DMS 273 (cell line): ENCODE measurements at regions not wholly inside any gene's neighbourhood (a gene's known extent, or its start where the extent isn't known, plus 50 kb on each side); places are given as distances from the start of the nearest gene placed in this dataset.
A peak's percentile ranks its signal among the peaks of the same experiment; 100 is the strongest.

Source experiments
- DNase-seq: peaks from one replicate; lab custom pipeline; 2025; ENCODE audit not compliant: unreplicated experiment; lab: John Stamatoyannopoulos, UW

DNA sequence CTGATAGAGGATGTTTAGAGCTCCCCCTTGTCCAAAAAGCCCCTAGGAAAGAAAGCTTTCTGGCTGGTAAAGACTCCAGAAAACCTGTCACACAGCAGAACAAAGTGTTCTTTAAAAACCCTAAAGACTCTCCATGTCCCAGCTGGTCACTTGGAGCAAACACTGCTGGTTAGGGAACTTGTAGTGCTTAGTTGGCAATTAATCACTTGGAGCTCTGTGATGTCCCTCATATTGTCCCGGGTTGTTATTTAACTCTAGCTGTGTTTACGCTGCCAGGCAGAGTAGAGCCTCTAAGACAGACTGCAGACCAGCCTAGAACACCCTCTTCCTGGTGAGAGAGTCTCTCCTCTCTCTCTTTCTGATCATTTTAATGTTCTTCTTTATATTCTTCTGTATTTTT, 267.3 kb downstream of the BCOR start:
- no peak for DNase-seq

DNA sequence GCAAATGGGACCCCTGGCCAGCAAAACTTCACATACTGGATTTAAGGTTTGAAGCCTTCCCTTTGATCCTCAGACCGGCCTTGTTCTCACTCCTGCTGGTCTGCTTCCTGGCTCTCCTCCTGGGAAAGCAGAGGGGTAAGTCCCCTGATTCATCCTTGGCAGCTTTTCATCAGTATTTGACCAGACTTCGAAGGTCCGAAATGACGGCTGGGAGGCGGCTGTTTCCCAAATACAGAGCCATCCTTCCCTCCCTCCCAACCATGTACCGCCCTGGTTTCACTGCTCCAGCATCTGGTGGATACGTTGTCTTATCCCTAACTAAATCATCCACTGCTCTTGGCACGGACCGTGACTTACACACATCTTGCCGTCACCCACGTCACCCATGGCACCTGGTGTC, 265.5 kb downstream of the BCOR start:
- DNase-seq, result no peak

- DNase-seq, result no peak
These were observed 263.2 kb downstream of the BCOR start for GRCh38 chrX:39834600-39834999.

DNA sequence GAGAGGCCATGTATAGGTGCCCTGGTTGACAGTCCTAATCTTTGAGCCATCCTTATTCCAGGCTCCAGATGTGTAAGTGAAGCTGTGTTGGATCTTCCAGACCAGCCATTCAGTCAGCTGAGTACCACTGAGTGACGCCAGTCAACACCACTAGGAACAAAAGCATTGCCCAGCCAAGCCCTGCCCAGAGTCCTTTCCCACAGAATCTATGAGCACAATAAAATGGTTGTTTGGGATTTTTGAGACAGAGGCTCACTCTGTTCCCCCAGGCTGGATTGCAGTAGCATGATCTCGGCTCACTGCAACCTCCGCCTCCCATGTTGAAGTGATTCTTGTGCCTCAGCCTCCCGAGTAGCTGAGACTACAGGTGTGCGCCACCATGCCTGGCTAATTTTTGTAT, 262.5 kb downstream of the BCOR start:
- DNase-seq, result no peak

- DNase-seq, result no peak
These were observed 262.0 kb downstream of the BCOR start for GRCh38 chrX:39835776-39836175.

DNA sequence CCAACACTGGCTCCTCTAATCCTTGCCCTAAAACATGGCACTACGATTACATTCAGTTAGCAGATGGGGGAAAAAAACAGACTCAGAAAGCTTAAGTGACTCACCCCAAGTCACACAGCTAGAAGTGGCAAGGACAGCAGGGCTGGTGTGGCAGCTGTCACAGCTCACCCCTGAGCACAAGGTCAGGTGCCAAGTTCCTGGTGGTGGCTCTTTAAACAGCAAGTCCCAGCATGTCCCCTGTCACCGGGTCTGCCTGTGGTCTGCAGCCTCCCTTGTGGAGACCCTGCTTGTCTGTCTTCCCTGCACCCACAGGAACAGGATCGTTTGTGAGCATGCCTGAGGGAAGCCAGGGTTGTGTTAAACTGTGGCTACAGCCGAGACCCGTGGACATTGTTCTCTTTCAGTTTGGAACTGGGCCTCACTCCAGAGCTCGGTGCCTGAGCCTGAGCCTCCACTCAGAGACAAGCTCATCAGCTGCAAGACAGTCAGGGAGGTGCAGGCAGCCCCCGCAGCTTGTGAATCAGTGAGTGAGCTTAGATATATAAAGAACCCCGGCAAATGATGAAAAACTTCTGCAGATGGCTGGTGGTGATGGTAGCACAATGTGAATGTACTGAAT, 260.8 kb downstream of the BCOR start:
- DNase-seq, result peak; percentile 44

- DNase-seq, result no peak
These were observed 260.1 kb downstream of the BCOR start for GRCh38 chrX:39837688-39838087.

DNA sequence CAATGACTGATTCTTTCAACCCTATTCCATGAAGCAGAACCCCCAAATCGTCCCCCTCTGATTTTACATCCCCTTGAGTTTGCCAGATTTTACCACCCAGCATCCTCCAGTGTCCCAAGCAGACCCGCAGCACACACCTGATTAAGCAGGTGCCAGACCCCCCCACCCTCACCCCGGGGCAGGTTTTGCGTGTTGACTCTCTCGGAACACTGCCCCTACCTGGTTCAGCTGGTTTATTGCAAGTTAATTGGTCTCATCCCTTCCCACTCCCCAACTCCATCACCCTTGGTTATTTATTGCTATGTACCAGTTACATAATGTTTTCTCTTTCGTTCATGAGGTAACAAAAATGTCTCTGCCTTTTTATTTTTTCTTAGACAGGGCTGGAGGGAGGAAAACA, 258.4 kb downstream of the BCOR start:
- DNase-seq, result no peak

DNA sequence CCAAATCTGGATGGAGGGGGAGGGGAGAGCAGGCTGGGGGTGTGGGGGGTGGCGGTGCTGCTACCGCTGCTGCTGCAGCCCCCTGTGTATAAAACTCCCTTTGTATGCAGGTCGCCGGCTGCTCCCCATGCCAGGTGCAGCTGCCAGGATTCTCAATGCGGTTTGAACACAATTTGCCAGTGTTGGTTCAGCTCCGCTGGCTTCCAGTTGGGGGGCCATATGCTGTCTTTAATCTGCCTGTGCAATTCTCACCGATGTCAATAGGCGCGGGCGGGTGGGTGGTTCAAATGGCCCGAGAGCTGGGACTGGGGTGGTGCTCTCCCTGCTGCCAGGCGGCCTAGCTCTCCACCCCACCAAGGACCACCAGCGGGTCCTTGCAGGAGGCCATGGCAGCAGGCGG, 257.6 kb downstream of the BCOR start:
- peak; percentile 93 for DNase-seq

GRCh38 chrX:39840581-39841093, 257.1 kb downstream of the BCOR start:
- DNase-seq, result peak; percentile 77

- DNase-seq, result no peak
These were observed 256.2 kb downstream of the BCOR start for GRCh38 chrX:39841604-39842003.

GRCh38 chrX:39842281-39842973, 255.3 kb downstream of the BCOR start:
- DNase-seq, result no peak

DNA sequence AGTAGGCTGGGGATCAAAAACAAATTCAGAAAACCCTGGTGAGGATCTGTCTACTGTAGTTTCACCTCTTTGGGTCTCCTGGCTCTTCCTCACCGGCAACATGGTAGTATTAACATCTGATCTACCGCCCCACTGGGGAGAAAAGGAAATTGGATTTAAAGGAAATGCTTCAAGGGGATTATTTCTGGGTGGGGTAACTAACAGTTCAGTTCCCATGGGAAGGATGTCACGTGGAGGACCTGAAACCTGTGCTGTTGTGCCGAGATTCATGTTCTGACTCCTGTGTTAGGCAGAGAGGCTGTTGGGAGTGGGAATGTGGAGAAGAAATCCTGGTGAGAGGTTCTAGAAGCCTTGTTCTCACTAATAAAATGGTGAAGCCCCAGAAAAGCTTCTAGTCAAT, 254.4 kb downstream of the BCOR start:
- DNase-seq, result no peak

DNA sequence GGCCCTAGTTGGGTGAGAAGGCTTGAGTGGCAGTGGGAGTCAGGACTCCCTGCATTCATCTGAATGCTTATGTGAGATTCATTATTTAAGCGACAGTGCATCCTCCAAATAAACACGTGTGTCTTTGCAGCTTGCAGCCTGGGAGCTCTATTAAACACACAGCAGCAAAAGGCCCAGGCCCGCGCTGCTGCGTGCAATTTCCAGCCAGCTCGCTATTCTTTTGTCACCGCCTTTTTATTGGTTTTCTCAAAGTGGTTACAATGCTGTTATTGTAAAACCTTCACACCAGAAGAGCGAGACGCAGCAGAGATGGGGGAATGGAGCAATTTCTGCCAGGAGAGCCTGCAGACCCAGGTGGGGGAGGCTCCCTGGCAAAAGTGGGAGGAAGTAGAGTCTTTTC, 252.5 kb downstream of the BCOR start:
- DNase-seq, result no peak

GRCh38 chrX:39846460-39846859, 251.3 kb downstream of the BCOR start:
- no peak for DNase-seq

DNA sequence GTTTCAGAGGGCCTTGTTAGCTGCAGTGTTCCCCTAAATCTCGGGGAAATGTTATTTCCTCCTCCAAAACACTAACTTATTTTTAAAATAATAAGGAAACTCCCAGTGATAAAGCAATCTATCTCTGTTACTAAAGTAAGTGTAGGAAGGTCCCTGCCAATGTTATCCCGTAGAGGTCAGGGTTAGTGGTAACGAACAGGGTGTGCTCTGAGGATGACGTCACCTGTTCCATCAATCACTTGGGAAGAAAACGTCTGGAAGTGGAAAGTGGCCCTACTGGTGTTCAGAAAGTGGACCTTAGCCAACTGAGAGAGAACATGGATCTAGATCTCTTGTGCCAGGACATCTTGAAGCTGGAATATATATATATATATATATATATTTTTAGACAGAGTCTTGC, 249.5 kb downstream of the BCOR start:
- DNase-seq, result peak; percentile 26

GRCh38 chrX:39848900-39849299, 248.9 kb downstream of the BCOR start:
- no peak for DNase-seq

DNA sequence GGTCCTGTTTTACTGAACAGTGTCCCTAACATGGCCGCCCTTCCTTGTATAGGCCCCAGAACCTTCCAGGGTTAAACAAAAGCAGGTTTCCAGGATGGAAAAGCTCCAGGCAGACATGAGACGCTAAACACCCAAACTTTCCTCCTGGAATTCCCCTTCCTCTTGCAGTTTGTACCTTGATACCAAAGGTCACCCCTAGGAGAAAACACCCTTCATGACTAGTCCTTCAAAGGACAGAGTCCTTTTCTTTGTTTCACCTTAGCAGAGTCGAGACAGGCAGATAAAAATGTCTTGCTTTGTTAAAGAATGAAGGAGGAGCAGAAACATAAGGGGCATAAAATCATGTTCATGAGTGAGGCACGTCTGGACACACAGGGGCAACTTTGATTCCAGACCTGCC, 247.5 kb downstream of the BCOR start:
- no peak for DNase-seq

DNA sequence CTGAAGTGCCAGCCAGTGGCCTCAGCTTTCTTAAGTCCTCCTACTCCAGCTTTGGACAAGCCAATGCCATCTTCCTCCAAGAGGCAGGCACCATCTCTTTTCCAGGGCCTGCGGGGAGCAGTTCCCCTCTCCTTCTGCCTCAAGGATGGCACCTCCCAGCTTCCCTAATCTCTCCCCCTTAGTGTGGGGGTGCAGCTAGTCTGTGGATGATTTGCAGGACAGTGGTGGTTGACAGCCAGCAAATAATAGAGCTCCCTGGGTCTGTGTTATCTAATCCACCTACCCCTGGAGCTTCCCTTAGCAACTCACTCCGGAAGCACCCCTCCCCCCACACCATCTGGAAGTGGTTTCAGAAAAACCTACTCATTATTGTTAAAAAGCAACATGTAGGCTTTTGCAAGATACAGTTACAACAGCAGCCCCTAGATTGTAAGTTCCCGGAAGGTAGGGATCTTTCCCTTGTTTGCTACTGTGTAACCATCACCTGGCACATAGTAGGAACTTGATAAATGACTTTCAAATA, 247.1 kb downstream of the BCOR start:
- peak; percentile 90 for DNase-seq

GRCh38 chrX:39851745-39852455, 245.9 kb downstream of the BCOR start:
- DNase-seq, result no peak

- no peak for DNase-seq
These were observed 245.3 kb downstream of the BCOR start for GRCh38 chrX:39852491-39852890.
